Panc1 (cell line): ENCODE measurements at regions not wholly inside any gene's neighbourhood (a gene's known extent, or its start where the extent isn't known, plus 50 kb on each side); places are given as distances from the start of the nearest gene placed in this dataset.

Experiments
- POLR2AphosphoS5 ChIP-seq: IDR thresholded peaks from 2 replicates; pipeline ENCODE4 v1.6.1; 2012; ENCODE audit warnings: mild to moderate bottlenecking, low read depth, low read length, moderate library complexity
- REST ChIP-seq, 2 experiments: IDR thresholded peaks; 2 replicates each; pipeline ENCODE4 v1.6.1; 2011 to 2012; ENCODE audit warnings: low read depth in 2 of 2, control low read depth in 1 of 2, low read length in 1 of 2, mild to moderate bottlenecking in 1 of 2, moderate library complexity in 1 of 2; ENCODE audit not compliant: insufficient read depth in 1 of 2
- TF ChIP-seq, protein P1 (sequence below): fragments of 450-650 bp; IDR thresholded peaks from 2 replicates; pipeline ENCODE4 v1.5.1; 2017; ENCODE audit warnings: mild to moderate bottlenecking

DNA sequence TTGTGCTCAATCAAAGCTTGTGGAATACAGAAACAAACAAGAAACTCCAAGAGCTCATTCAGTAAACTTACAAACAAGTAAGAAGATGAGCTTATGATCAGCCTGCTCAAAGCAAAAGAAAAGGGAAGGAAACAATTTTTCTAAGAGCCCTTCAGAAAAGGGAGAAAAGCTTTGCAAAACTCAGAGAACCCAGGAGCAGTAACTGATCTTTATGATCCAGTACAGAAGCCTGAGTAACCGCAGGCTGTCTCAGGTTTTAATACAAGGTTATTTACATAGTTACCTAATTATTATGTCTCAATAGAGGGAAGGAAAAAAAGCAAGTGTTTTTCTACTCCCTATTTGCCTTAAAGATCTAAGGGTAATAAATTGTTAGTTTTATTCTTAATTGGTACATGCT, 226.5 kb downstream of the MAFB start:
- TF ChIP-seq, protein P1, sequence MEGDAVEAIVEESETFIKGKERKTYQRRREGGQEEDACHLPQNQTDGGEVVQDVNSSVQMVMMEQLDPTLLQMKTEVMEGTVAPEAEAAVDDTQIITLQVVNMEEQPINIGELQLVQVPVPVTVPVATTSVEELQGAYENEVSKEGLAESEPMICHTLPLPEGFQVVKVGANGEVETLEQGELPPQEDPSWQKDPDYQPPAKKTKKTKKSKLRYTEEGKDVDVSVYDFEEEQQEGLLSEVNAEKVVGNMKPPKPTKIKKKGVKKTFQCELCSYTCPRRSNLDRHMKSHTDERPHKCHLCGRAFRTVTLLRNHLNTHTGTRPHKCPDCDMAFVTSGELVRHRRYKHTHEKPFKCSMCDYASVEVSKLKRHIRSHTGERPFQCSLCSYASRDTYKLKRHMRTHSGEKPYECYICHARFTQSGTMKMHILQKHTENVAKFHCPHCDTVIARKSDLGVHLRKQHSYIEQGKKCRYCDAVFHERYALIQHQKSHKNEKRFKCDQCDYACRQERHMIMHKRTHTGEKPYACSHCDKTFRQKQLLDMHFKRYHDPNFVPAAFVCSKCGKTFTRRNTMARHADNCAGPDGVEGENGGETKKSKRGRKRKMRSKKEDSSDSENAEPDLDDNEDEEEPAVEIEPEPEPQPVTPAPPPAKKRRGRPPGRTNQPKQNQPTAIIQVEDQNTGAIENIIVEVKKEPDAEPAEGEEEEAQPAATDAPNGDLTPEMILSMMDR = no peak
- TF ChIP-seq REST (IDR thresholded peaks at IDR 0.05; ENCODE audit: insufficient read depth in 1 of 2, low read depth in 2 of 2, low read length in 1 of 2) (no peak), POLR2AphosphoS5 (no peak)
